SU-DHL-6 (cell line): ENCODE measurements at regions not wholly inside any gene's neighbourhood (a gene's known extent, or its start where the extent isn't known, plus 50 kb on each side); places are given as distances from the start of the nearest gene placed in this dataset.

Experiments
- CTCF ChIP-seq: fragments of 200-600 bp; sonication (generic); IDR thresholded peaks from one replicate; pipeline ENCODE4 v1.5.1; 2017; ENCODE audit warnings: antibody characterized with exemption, mild to moderate bottlenecking, low read length, moderate library complexity; ENCODE audit not compliant: insufficient read depth, poor library complexity, severe bottlenecking
- EZH2phosphoT487 ChIP-seq: fragments of 200-600 bp; sonication (generic), shearing (Covaris generic); conservative IDR thresholded peaks from 2 replicates; pipeline ENCODE4 v1.6.1; 2018; ENCODE audit warnings: mild to moderate bottlenecking, antibody characterized with exemption, low read length, moderate library complexity, mixed read lengths

DNA sequence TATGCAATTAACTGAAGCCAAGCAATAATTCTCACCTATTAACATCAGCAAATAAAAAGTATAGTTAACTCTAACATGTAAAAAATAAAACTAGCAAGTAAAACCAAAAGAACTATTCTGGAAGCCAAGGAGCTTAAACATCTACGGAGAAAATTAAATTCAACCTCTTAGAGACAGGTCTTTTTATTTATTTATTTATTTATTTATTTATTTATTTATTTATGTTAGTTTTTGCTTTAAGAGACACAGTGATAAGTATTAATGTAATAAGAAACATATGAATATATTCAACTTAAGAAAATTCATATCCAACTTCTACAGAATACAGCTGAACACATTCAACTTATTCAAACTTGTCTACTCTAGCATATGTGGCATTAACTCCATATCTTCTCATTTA, 472.1 kb upstream of the IZUMO3 start:
- TF ChIP-seq CTCF: no peak
- no peak for TF ChIP-seq EZH2phosphoT487
